ENCODE measurements at regions not wholly inside any gene's neighbourhood (a gene's known extent, or its start where the extent isn't known, plus 50 kb on each side); places are given as distances from the start of the nearest gene placed in this dataset.

DNA sequence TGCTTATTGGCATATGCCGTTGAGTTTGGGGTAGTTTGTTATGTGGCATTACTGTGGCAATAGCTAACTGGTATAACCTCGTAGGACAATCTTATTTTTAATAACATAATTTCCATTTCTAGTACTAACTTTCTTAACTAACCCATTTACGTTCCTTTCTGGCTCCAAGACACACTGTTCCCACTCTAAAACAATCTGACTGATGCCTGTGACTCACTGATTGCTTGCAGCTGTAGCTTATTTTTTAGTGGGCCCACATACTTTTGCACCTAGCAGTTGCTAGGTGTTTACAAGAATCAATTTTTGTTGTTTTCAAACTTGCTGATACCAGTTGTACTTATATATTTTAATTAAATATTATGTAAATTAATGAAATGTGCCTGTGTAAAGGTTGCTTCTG is 52.2 kb downstream of the FAT3 start:
- Histone ChIP-seq H3K4me3 (no peak overlapping the region), H3K27me3 (no peaks in the 10 kb centered on the region), H3K36me3 (no peaks in the 10 kb centered on the region), H3K4me1 (no peaks in the 10 kb centered on the region), H3K9me3 (no peaks in the 10 kb centered on the region), H3K27ac (no peak overlapping the region)
- no peak for DNase-seq
- intact Hi-C loops (cut with DNase I): no loop called here
- 82 to 89% methylated on average over 3 of the region's 3 CpGs for WGBS, 2 donors
- TF ChIP-seq CTCF (IDR thresholded peaks at IDR 0.05): no peak
- no peak for ATAC-seq

GRCh38 chr11:92277871-92278270 is 53.3 kb downstream of the FAT3 start:
- TF ChIP-seq CTCF (IDR thresholded peaks at IDR 0.05): no peak
- H3K4me3 ChIP-seq: no peak overlapping the region
- intact Hi-C loops (cut with DNase I): no loop called here
- 83 to 93% methylated on average over 1 of the region's 1 CpG for WGBS, 2 donors
- no peaks in the 10 kb centered on the region for H3K4me1 ChIP-seq
- ATAC-seq: no peak
- H3K27ac ChIP-seq: no peak overlapping the region
- H3K36me3 ChIP-seq: no peaks in the 10 kb centered on the region
- no peaks in the 10 kb centered on the region for H3K9me3 ChIP-seq
- no peaks in the 10 kb centered on the region for H3K27me3 ChIP-seq
- no peak for DNase-seq

DNA sequence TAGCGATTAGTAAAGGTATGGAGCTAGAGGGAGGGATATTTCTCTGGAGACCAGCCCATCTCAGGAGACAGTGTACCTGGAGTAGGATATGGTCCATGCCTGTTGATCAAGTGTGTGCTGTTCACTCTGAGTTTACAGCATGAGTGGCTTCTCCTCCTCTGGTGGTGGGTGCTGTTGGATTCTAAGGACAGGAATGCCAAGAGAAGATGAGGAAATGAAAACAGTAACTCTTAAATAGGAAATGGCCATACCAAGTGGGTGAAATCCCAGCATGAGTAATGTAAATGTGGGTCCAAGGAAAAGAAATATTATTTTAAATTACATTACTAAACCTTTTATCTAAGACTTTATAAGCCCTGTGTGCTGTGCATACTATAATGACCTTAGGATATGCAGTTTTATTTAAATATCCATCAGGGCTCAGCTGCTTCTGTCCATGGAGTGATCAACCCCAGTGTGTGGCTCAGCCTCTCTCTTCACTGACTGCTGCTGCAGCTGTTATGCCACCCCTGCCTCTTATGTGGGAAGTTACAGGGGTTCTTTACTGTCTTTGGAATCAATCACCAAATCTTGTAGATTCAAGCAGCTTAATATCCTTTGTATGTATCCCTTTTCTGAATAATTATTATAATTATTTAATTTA is 54.3 kb downstream of the FAT3 start:
- 86 to 91% methylated on average over 1 of the region's 1 CpG for WGBS, 2 donors
- ATAC-seq: no peak

GRCh38 chr11:92284107-92284506 is 59.5 kb downstream of the FAT3 start:
- no peaks in the 10 kb centered on the region for H3K36me3 ChIP-seq
- no peak for ATAC-seq
- no peaks in the 10 kb centered on the region for H3K9me3 ChIP-seq
- H3K4me1 ChIP-seq: peaks cover 0 to 7% (median 0%) of the 10 kb centered on the region in 9 donors
- WGBS, 2 donors: 69 to 75% methylated on average over 3 of the region's 3 CpGs
- H3K27me3 ChIP-seq: no peaks in the 10 kb centered on the region
- H3K27ac ChIP-seq: no peak overlapping the region
- TF ChIP-seq CTCF (IDR thresholded peaks at IDR 0.05): no peak
- no peak overlapping the region for H3K4me3 ChIP-seq
- DNase-seq: no peak
- intact Hi-C loops (cut with DNase I): no loop called here

More for the DNA sequence above, 54.3 kb downstream of the FAT3 start:
- H3K4me3 ChIP-seq: no peak overlapping the region
- no peak for DNase-seq
- TF ChIP-seq CTCF (IDR thresholded peaks at IDR 0.05): no peak
- H3K27ac ChIP-seq: no peak overlapping the region
- H3K4me1 ChIP-seq: no peaks in the 10 kb centered on the region
- H3K36me3 ChIP-seq: no peaks in the 10 kb centered on the region
- no peaks in the 10 kb centered on the region for H3K9me3 ChIP-seq
- no peaks in the 10 kb centered on the region for H3K27me3 ChIP-seq
- intact Hi-C loops (cut with DNase I): no loop called here
